Activated naive CD8-positive, alpha-beta T cell treated with anti-CD3 and anti-CD28 coated beads, Interleukin-2, amount 50 U/mL, for 24 hours (primary cell): ENCODE measurements at regions not wholly inside any gene's neighbourhood (a gene's known extent, or its start where the extent isn't known, plus 50 kb on each side); places are given as distances from the start of the nearest gene placed in this dataset.

ENCODE experiments used
- ATAC-seq: fragments of 150-1000 bp; cut with Tn5 transposase; one replicate; pipeline ENCODE4 v1.10.0; 2021
- DNase-seq: peaks from one replicate; pipeline ENCODE4 v3.0.0; 2021
- H3K27ac Mint-ChIP-seq: one replicate; pipeline ENCODE4 v1.8.0; 2021; ENCODE audit warnings: mild to moderate bottlenecking, mixed read lengths
- H3K27me3 Mint-ChIP-seq: one replicate; pipeline ENCODE4 v1.8.0; 2021; ENCODE audit warnings: mixed read lengths
- H3K36me3 Mint-ChIP-seq: one replicate; pipeline ENCODE4 v1.8.0; 2021; ENCODE audit warnings: low read depth, mixed read lengths
- H3K4me1 Mint-ChIP-seq: one replicate; pipeline ENCODE4 v1.8.0; 2021; ENCODE audit warnings: mixed read lengths
- H3K4me3 Mint-ChIP-seq: one replicate; pipeline ENCODE4 v1.8.0; 2021; ENCODE audit warnings: mild to moderate bottlenecking, moderate library complexity, mixed read lengths
- H3K9me3 Mint-ChIP-seq: one replicate; pipeline ENCODE4 v1.8.0; 2021; ENCODE audit warnings: mixed read lengths

GRCh38 chr2:192283450-192283849 is 88.7 kb upstream of the TMEFF2 start:
- Mint-ChIP-seq H3K27me3 (no peaks in the 10 kb centered on the region), H3K9me3 (no peaks in the 10 kb centered on the region), H3K4me1 (no peaks in the 10 kb centered on the region), H3K36me3 (no peaks in the 10 kb centered on the region), H3K27ac (no peak overlapping the region), H3K4me3 (no peak overlapping the region)
- ATAC-seq (no peak), DNase-seq (no peak)

DNA sequence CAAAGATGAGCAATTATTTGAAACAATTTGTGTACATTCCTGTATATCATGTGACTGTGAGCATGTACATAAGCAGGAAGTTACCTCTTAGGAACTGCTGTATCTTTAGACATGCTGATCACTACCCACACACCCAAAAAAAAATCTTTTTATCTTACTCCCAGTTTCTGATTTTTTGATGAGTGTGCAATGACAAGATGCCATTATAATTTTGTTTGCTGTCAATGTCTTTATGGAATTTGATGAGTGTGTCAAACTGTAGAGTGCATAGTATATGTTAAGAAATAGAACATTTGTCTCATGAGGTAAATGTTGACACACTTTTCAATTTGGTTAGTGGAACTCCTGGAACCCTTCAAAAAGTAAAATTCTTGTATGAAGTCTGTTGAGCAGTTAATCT is 84.0 kb upstream of the TMEFF2 start:
- H3K9me3 Mint-ChIP-seq, result peaks cover 3% of the 10 kb centered on the region
- DNase-seq, result no peak
- no peaks in the 10 kb centered on the region for H3K36me3 Mint-ChIP-seq
- no peak overlapping the region for H3K4me3 Mint-ChIP-seq
- ATAC-seq, result no peak
- H3K4me1 Mint-ChIP-seq, result no peaks in the 10 kb centered on the region
- no peaks in the 10 kb centered on the region for H3K27me3 Mint-ChIP-seq
- no peak overlapping the region for H3K27ac Mint-ChIP-seq

GRCh38 chr2:192277494-192278109 is 82.9 kb upstream of the TMEFF2 start:
- Mint-ChIP-seq H3K36me3 (no peaks in the 10 kb centered on the region), H3K27ac (no peak overlapping the region), H3K4me3 (no peak overlapping the region), H3K4me1 (no peaks in the 10 kb centered on the region), H3K9me3 (peaks cover 3% of the 10 kb centered on the region), H3K27me3 (no peaks in the 10 kb centered on the region)
- ATAC-seq (no peak), DNase-seq (no peak)

- no peak overlapping the region for H3K27ac Mint-ChIP-seq
- H3K9me3 Mint-ChIP-seq, result peaks cover 3% of the 10 kb centered on the region
- H3K4me1 Mint-ChIP-seq, result no peaks in the 10 kb centered on the region
- no peak for DNase-seq
- H3K36me3 Mint-ChIP-seq, result no peaks in the 10 kb centered on the region
- no peak overlapping the region for H3K4me3 Mint-ChIP-seq
- H3K27me3 Mint-ChIP-seq, result no peaks in the 10 kb centered on the region
- no peak for ATAC-seq
Observed at GRCh38 chr2:192275632-192276031, 80.9 kb upstream of the TMEFF2 start.

DNA sequence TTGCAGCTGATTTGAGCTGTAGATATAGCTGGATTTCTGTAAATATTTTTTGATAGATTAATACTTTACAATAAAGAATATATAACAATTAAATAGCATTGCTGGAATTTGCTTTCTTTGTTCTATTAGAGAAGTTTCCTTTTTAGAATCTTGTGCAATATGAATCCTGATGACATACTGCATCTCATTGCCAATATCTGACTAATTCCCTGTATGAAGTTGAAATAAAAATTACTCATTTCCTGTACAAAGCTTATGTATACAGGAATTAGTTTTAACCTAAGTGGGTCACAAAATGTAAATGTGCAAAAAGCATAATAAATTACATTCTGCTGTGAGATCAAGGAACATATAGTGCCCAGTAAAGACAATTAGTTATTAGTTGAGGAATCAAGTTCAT is 72.8 kb upstream of the TMEFF2 start:
- no peaks in the 10 kb centered on the region for H3K27me3 Mint-ChIP-seq
- no peak overlapping the region for H3K27ac Mint-ChIP-seq
- no peaks in the 10 kb centered on the region for H3K4me1 Mint-ChIP-seq
- H3K9me3 Mint-ChIP-seq, result no peaks in the 10 kb centered on the region
- no peak for ATAC-seq
- no peak for DNase-seq
- no peak overlapping the region for H3K4me3 Mint-ChIP-seq
- no peaks in the 10 kb centered on the region for H3K36me3 Mint-ChIP-seq

GRCh38 chr2:192265751-192266150 is 71.0 kb upstream of the TMEFF2 start:
- Mint-ChIP-seq H3K4me3 (no peak overlapping the region), H3K27me3 (no peaks in the 10 kb centered on the region), H3K9me3 (no peaks in the 10 kb centered on the region), H3K36me3 (no peaks in the 10 kb centered on the region), H3K27ac (no peak overlapping the region), H3K4me1 (no peaks in the 10 kb centered on the region)
- DNase-seq, result no peak
- ATAC-seq, result no peak

GRCh38 chr2:192254444-192254843 is 59.7 kb upstream of the TMEFF2 start:
- Mint-ChIP-seq H3K27me3 (no peaks in the 10 kb centered on the region), H3K27ac (no peak overlapping the region), H3K9me3 (no peaks in the 10 kb centered on the region), H3K4me3 (no peak overlapping the region), H3K4me1 (no peaks in the 10 kb centered on the region), H3K36me3 (no peaks in the 10 kb centered on the region)
- no peak for DNase-seq
- no peak for ATAC-seq

DNA sequence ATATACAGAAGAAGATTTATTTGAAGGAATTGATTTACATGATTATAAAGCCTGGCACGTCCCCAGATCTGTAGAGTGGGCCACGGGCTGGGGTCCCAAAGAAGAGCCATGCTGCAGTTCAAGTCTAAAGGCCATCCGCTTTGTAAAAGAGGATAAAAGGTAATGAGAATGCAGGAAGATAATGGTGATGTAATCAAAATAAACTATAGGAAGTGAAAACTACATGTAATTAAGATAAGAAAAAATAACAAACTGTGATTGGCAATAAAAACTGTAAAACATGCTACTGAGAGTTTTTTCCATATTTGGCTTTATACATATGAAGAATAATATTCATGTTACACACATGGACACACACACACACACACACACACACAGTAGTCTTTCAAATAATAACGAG is 59.0 kb upstream of the TMEFF2 start:
- DNase-seq, result no peak
- no peak for ATAC-seq
- Mint-ChIP-seq H3K27ac (no peak overlapping the region), H3K4me1 (no peaks in the 10 kb centered on the region), H3K4me3 (no peak overlapping the region), H3K9me3 (no peaks in the 10 kb centered on the region), H3K36me3 (no peaks in the 10 kb centered on the region), H3K27me3 (no peaks in the 10 kb centered on the region)

- no peak for ATAC-seq
- Mint-ChIP-seq H3K27ac (no peak overlapping the region), H3K4me3 (no peak overlapping the region), H3K36me3 (no peaks in the 10 kb centered on the region), H3K4me1 (no peaks in the 10 kb centered on the region), H3K9me3 (peaks cover 3% of the 10 kb centered on the region), H3K27me3 (no peaks in the 10 kb centered on the region)
- DNase-seq, result no peak
Observed at GRCh38 chr2:192250961-192251360, 56.2 kb upstream of the TMEFF2 start.

GRCh38 chr2:192247456-192247855 is 52.7 kb upstream of the TMEFF2 start:
- DNase-seq, result no peak
- H3K27ac Mint-ChIP-seq, result no peak overlapping the region
- no peaks in the 10 kb centered on the region for H3K4me1 Mint-ChIP-seq
- H3K36me3 Mint-ChIP-seq, result no peaks in the 10 kb centered on the region
- no peaks in the 10 kb centered on the region for H3K27me3 Mint-ChIP-seq
- no peak overlapping the region for H3K4me3 Mint-ChIP-seq
- H3K9me3 Mint-ChIP-seq, result peaks cover 3% of the 10 kb centered on the region
- ATAC-seq, result no peak

DNA sequence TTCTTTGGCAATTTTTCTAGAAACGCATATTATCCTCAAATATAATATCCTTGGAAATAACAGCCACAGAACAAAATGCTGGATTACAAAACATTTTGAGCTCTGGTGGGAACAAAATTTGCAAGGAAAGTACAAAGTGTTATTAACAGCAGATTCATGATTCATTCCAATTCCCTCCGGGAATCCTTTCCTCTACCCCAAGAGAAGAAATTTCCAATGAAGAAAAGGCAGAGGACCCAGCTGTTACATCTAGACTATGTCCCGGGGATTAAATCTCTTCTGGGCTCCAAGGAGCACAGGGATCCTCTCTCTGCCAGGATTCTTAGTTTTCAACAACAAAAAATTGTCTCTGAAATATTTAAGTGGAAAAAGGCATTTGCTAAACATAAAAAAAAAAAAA is 51.6 kb upstream of the TMEFF2 start:
- Mint-ChIP-seq H3K4me1 (no peaks in the 10 kb centered on the region), H3K27ac (no peak overlapping the region), H3K9me3 (peaks cover 3% of the 10 kb centered on the region), H3K36me3 (no peaks in the 10 kb centered on the region), H3K27me3 (no peaks in the 10 kb centered on the region), H3K4me3 (no peak overlapping the region)
- DNase-seq (no peak), ATAC-seq (no peak)

- H3K4me1 Mint-ChIP-seq, result no peaks in the 10 kb centered on the region
- H3K27ac Mint-ChIP-seq, result no peak overlapping the region
- ATAC-seq, result no peak
Observed at GRCh38 chr2:192245329-192245728, 50.6 kb upstream of the TMEFF2 start.

More at GRCh38 chr2:192245329-192245728, 50.6 kb upstream of the TMEFF2 start:
- Mint-ChIP-seq H3K27me3 (no peaks in the 10 kb centered on the region), H3K4me3 (no peak overlapping the region), H3K36me3 (no peaks in the 10 kb centered on the region), H3K9me3 (peaks cover 3% of the 10 kb centered on the region)
- no peak for DNase-seq
